Panc1 (cell line): ENCODE measurements at regions not wholly inside any gene's neighbourhood (a gene's known extent, or its start where the extent isn't known, plus 50 kb on each side); places are given as distances from the start of the nearest gene placed in this dataset.
"Not testable (repeated sequence)": the region's sequence is repeated elsewhere in the genome, so short reads cannot be mapped to it uniquely, and the experiment has no call there.

Experiments used
- ATAC-seq: fragments of 200-7000 bp; cut with Tn5 transposase; 2 replicates; pipeline ENCODE4 v1.9.1; 2020; ENCODE audit warnings: mild to moderate bottlenecking, moderate library complexity
- BruUV-seq: library from RNA; stranded (reverse); fragments of 400-500 nt; replicated peaks from 2 replicates; lab custom pipeline; 2021; lab: Mats Ljungman, UMichigan
- CTCF ChIA-PET: fragments of 300-600 bp; sonication (Branson Sonifier 250); formaldehyde crosslinking; loops from one replicate; lab custom pipeline; 2022; ENCODE audit warnings: antibody characterized with exemption; lab: Charles Lee
- POLR2A ChIA-PET: fragments of 300-600 bp; sonication (Branson Sonifier 250); formaldehyde crosslinking; loops from one replicate; lab custom pipeline; 2022; ENCODE audit warnings: antibody characterized with exemption; lab: Charles Lee
- DNase-seq: peaks from one replicate; pipeline ENCODE4 v3.0.0-alpha.2; 2010; ENCODE audit warnings: low read depth, low spot score
- H3K27ac ChIP-seq: 2 replicates; pipeline ENCODE4 v1.5.1; 2011; ENCODE audit warnings: mild to moderate bottlenecking, low read length, inconsistent platforms
- H3K27me3 ChIP-seq: fragments of 200-500 bp; sonication (Bioruptor generic); 2 replicates; pipeline ENCODE4 v1.6.0; 2014; ENCODE audit warnings: low read length, inconsistent platforms; ENCODE audit not compliant: control insufficient read depth, insufficient read depth
- H3K36me3 ChIP-seq: fragments of 200-500 bp; sonication (Bioruptor generic); 2 replicates; pipeline ENCODE4 v1.5.1; 2014; ENCODE audit warnings: inconsistent platforms, mild to moderate bottlenecking, low read length, moderate library complexity; ENCODE audit not compliant: control insufficient read depth, insufficient read depth
- H3K4me1 ChIP-seq: 2 replicates; pipeline ENCODE4 v1.5.1; 2011; ENCODE audit warnings: inconsistent platforms, mild to moderate bottlenecking, low read length, moderate library complexity; ENCODE audit not compliant: control insufficient read depth, insufficient read depth
- H3K4me3 ChIP-seq, 2 experiments: 2 replicates each; pipeline ENCODE4 v1.5.1; 2011 to 2012; ENCODE audit warnings: low read depth in 2 of 2, low read length in 2 of 2, mild to moderate bottlenecking in 2 of 2, inconsistent platforms in 1 of 2, moderate library complexity in 1 of 2
- H3K9me3 ChIP-seq: fragments of 200-500 bp; sonication (Bioruptor generic); 2 replicates; pipeline ENCODE4 v1.5.1; 2014; ENCODE audit warnings: low read depth, mild to moderate bottlenecking, inconsistent platforms, low read length, moderate library complexity; ENCODE audit not compliant: control insufficient read depth, insufficient read depth
- POLR2AphosphoS5 ChIP-seq: IDR thresholded peaks from 2 replicates; pipeline ENCODE4 v1.6.1; 2012; ENCODE audit warnings: mild to moderate bottlenecking, low read depth, low read length, moderate library complexity
- REST ChIP-seq, 2 experiments: IDR thresholded peaks; 2 replicates each; pipeline ENCODE4 v1.6.1; 2011 to 2012; ENCODE audit warnings: low read depth in 2 of 2, control low read depth in 1 of 2, low read length in 1 of 2, mild to moderate bottlenecking in 1 of 2, moderate library complexity in 1 of 2; ENCODE audit not compliant: insufficient read depth in 1 of 2
- SIN3A ChIP-seq: IDR thresholded peaks from 2 replicates; pipeline ENCODE4 v1.6.1; 2012; ENCODE audit warnings: low read depth, mild to moderate bottlenecking, low read length, moderate library complexity, borderline replicate concordance; ENCODE audit not compliant: insufficient read depth
- TCF7L2 ChIP-seq: IDR thresholded peaks from 2 replicates; pipeline ENCODE4 v1.6.1; 2011; ENCODE audit warnings: mild to moderate bottlenecking, low read depth, low read length, inconsistent platforms
- in situ Hi-C: cut with HindIII; loops from 2 replicates; pipeline ENCODE4 v1.10.0; 2016; ENCODE audit warnings: low sequenced_read_pairs, low pct_unique_long_range_greater_than_20kb
- intact Hi-C: fragments of 100-400 bp; cut with micrococcal nuclease; formaldehyde crosslinking; loops from one replicate; pipeline ENCODE4 v1.10.0; 2022; ENCODE audit not compliant: unreplicated experiment
- TF ChIP-seq, protein P1 (sequence below): fragments of 450-650 bp; IDR thresholded peaks from 2 replicates; pipeline ENCODE4 v1.5.1; 2017; ENCODE audit warnings: mild to moderate bottlenecking

DNA sequence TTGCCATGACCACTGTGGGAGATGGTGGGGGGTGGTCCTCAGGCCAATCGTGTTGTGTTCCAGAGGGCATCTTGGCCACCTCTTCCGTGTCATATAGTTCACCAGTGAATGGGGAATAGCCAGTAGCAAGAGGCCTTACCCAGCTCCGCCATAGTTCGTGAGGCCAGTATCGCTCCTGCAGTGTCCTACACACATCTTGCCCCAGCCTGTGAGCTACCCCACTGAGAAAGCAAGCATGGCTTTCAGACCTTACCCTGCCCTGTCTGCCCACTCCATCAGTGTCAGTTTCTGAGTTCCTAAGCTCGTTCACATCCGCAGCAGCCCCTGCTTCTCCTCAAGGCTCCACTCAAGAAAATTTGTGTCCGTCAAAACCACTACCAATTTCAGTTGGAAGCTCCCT, 586.0 kb upstream of the PABPC5 start:
- ATAC-seq, POLR2A ChIA-PET, BruUV-seq, H3K4me1 ChIP-seq, H3K36me3 ChIP-seq, H3K4me3 ChIP-seq, DNase-seq, in situ Hi-C loops, H3K27me3 ChIP-seq, CTCF ChIA-PET, H3K27ac ChIP-seq, H3K9me3 ChIP-seq, intact Hi-C loops: not testable (repeated sequence)

- no peak for TF ChIP-seq SIN3A
- TF ChIP-seq POLR2AphosphoS5: no peak
- TF ChIP-seq, protein P1, sequence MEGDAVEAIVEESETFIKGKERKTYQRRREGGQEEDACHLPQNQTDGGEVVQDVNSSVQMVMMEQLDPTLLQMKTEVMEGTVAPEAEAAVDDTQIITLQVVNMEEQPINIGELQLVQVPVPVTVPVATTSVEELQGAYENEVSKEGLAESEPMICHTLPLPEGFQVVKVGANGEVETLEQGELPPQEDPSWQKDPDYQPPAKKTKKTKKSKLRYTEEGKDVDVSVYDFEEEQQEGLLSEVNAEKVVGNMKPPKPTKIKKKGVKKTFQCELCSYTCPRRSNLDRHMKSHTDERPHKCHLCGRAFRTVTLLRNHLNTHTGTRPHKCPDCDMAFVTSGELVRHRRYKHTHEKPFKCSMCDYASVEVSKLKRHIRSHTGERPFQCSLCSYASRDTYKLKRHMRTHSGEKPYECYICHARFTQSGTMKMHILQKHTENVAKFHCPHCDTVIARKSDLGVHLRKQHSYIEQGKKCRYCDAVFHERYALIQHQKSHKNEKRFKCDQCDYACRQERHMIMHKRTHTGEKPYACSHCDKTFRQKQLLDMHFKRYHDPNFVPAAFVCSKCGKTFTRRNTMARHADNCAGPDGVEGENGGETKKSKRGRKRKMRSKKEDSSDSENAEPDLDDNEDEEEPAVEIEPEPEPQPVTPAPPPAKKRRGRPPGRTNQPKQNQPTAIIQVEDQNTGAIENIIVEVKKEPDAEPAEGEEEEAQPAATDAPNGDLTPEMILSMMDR: no peak
- no peak for TF ChIP-seq REST (IDR thresholded peaks at IDR 0.05; ENCODE audit: insufficient read depth in 1 of 2, low read depth in 2 of 2, low read length in 1 of 2)
- no peak for TF ChIP-seq TCF7L2
- Histone ChIP-seq H3K27ac (no peak overlapping the region), H3K27me3 (no peaks in the 10 kb centered on the region), H3K4me3 (no peak overlapping the region), H3K9me3 (no peaks in the 10 kb centered on the region), H3K36me3 (no peaks in the 10 kb centered on the region), H3K4me1 (no peaks in the 10 kb centered on the region)
- ATAC-seq (no peak), DNase-seq (no peak)
- no TSS peak for BruUV-seq
- ChIA-PET CTCF (no interaction called here), POLR2A (no interaction called here)
- intact Hi-C loops: no loop called here
- in situ Hi-C loops: no loop called here
Observed at GRCh38 chrX:90883479-90883878, 551.2 kb upstream of the PABPC5 start.

DNA sequence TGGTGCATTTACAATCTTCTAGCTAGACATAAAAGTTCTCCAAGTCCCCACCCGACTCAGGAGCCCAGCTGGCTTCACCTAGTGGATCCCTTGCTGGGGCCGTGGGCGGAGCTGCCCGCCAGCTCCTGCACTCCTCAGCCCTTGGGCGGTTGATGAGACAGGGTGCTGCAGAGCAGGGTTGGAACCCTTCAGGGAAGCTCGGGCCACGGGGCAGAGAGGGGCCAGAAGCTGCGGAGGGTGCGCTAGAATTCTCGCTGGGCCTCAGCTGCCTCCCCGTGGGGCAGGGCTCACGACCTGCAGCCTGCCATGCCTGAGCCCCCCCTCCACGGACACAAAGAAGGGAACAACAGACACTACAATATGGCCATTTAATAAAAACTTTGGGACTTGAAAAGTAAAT, 519.8 kb upstream of the PABPC5 start:
- in situ Hi-C loops: not testable (repeated sequence)

DNA sequence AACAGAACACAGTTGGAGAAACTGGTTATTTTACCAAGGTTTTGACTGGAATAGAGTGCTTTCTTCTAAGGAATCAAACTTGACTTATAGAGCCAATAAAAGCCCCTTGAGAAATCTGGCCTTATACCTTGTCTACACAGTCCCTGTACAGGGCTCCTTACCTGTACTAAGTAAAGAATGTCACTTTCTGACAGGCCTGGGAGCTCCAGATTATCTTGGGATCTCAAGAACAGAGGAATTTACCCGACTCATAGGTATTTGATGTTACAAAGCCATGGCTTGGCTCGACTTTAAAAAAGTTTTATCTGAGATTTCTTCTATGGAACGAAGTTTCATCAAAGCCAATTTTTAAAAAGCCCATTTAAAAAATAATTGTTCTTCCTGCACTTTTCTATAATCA, 487.8 kb upstream of the PABPC5 start:
- H3K36me3 ChIP-seq, intact Hi-C loops, H3K4me3 ChIP-seq, in situ Hi-C loops, CTCF ChIA-PET, H3K9me3 ChIP-seq, BruUV-seq, H3K27me3 ChIP-seq, ATAC-seq, H3K27ac ChIP-seq, POLR2A ChIA-PET, DNase-seq, H3K4me1 ChIP-seq: not testable (repeated sequence)

More for the DNA sequence above, 519.8 kb upstream of the PABPC5 start:
- DNase-seq, ATAC-seq, H3K27ac ChIP-seq, POLR2A ChIA-PET, BruUV-seq, H3K4me3 ChIP-seq, CTCF ChIA-PET, H3K9me3 ChIP-seq, H3K36me3 ChIP-seq, H3K4me1 ChIP-seq, intact Hi-C loops, H3K27me3 ChIP-seq: not testable (repeated sequence)

- DNase-seq, POLR2A ChIA-PET, H3K4me3 ChIP-seq, H3K27me3 ChIP-seq, BruUV-seq, in situ Hi-C loops, H3K36me3 ChIP-seq, intact Hi-C loops, H3K27ac ChIP-seq, CTCF ChIA-PET, H3K9me3 ChIP-seq, H3K4me1 ChIP-seq, ATAC-seq: not testable (repeated sequence)
Observed at GRCh38 chrX:90995191-90995590, 439.4 kb upstream of the PABPC5 start.
